GM11168 (cell line): ENCODE measurements at regions not wholly inside any gene's neighbourhood (a gene's known extent, or its start where the extent isn't known, plus 50 kb on each side); places are given as distances from the start of the nearest gene placed in this dataset.
"Not testable (repeated sequence)": the region's sequence is repeated elsewhere in the genome, so short reads cannot be mapped to it uniquely, and the experiment has no call there.

ENCODE experiments used
- in situ Hi-C: fragments of 300-500 bp; cut with MboI; formaldehyde crosslinking; loops from one replicate; pipeline ENCODE4 v1.12.0; 2022; ENCODE audit warnings: low sequenced_read_pairs; ENCODE audit not compliant: unreplicated experiment

DNA sequence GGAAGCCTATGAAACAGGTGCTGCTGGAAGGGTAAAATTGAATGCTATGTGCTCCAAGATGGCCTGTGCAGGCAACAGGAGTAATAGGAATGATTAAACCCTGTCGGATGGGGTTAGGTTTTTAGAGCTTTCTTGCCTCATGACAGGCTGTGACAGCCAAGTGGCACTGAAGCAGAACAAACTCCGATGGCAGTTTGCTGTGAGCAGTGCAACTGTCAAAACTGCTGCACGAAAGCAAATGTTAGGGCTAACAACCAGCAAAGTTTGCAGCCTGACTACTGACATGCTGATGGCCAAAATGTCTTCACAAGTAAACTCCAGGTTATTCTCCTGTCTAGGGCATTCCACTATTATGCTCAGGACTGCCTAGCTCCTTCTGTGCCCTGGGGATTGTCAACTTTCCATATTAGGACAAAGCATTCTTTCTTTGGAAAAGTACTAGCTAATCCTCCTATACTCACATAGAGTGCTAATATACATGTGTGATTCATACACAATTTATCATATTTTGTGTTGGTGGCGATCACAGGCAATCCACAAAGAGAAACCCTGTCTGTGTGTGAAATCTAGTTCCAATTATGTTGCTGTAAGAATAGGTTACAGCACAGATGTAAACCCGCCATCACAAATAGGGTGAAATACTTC, 486.6 kb upstream of the TENM3 start:
- in situ Hi-C loops: no loop called here

DNA sequence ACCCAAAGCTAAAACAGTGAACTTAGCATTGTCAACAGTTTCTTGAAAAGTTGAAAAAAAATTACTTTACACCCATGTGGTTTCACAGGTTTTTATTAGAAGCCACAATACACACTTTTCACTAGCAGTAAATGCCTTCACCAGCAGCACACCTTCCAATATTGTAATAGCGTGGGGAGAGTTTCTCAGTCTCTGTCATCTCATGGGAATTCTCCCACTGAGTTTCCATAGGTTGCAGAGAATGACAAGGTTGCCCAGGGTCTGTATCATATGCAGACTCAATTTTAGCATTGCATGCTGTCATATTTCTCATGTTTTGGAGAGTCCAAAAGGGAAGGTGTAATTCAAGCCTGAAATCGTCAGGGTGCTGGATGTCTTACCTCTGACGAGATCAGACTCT, 486.1 kb upstream of the TENM3 start:
- in situ Hi-C loops: no loop called here

DNA sequence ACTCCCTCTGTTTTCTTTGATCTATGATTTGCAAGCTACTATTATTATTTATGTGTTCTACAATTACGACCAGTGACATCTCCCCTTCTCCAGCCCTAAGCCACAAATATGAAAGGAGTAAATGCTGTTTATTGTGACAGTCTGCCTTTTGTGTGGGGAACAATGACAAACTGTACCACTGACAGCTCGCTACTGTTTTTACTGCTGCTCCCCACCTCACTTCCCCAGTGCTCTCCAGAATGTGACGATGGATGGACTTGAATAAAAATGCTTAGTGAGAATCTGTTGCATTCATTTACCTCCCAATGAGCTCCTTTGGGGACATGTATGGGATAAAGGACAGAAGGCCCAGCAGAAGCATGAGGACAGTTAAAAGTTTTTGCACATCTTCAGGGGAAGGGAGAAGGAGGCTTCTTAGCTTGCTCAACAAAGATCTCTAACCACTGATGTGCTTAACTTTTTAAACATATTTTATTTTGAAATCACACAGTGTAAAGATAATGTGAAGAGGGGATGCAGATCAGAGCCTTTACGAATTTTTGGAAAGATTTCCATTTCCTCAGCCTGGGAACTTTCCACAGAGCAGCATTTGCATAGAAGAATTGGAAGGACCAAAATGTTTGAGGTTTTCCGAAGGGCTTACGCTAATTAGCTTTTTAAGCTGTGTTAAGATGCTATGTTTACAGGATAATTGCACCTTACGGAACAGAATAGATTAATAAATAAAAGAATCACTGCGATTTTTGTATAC, 485.1 kb upstream of the TENM3 start:
- in situ Hi-C loops: no loop called here

DNA sequence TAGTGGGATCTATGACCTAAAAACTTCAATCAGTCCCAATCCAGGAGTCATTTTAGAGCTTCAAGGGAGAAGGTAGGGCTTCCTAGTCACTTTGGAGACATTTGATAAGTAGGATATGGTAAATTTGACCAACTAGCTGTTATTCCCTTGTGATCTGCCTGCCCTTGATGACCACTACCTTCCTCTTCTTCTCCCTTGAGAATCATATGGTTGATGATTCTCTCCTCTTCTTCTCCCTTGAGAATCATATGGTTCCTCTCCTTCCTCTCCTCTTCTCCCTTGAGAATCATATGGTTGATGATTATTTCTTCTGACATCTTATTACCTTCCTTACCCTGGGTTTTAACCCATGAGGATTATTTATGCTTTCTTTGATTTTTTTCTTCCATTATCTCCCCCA, 482.6 kb upstream of the TENM3 start:
- in situ Hi-C loops: no loop called here

DNA sequence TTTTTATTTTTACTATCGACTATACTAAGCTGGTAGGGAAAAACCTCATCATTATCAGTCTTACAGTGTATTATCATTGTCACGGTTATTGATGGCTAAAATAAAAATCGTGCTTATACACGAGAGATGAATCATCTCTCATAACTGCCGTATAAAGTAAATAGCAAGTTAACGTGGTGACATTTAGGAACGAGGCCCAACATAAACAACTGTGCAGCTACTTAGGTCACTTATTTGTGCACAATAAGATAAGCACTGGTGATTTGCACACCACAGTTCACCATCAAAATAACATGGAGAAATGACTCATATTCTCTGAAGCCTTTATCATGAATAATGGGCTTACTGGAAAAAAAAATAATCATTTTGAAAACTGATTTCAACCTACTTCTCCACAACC, 482.0 kb upstream of the TENM3 start:
- in situ Hi-C loops: no loop called here

DNA sequence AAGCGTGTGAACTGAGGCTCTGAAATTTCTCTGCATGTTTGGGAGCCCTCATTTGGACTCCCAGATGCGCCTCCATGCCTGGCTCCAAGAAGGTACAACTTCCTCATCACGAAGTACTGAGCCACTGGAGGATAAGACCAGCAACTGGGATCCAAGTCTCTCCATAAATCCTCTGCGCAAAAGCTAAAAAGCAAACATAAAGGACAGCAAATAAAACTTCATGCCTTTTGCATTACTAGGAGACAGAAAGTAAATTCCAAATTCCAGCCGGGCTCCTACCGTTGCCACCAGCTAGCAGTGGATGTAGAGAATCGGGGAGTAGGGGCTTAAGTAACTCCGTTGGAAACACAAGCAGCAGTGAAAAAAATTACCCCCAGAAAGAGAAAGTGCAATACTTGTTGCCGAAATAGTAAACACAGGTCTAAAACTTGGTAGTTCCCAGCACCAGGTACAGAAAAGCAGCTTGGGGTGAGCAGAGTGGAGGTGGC, 477.1 kb upstream of the TENM3 start:
- in situ Hi-C loops: no loop called here

DNA sequence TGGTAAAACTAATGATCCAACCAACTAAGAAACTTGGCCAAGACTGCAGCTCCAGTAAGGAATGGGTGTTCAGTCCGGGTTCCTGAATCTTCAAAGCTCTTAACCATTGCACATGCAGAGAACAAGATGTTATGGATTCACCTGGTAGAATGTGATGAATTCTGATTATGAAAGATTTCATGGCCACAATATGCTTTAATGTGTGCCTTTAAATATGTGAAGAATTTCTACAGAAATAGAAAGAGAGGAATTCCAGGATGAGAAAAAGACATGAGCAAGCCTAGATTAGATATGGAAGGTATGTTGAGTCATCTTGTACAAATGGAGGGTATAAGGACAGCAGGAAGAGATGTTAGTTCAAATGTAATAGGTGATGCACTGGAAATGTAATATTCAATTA, 472.2 kb upstream of the TENM3 start:
- in situ Hi-C loops: no loop called here

DNA sequence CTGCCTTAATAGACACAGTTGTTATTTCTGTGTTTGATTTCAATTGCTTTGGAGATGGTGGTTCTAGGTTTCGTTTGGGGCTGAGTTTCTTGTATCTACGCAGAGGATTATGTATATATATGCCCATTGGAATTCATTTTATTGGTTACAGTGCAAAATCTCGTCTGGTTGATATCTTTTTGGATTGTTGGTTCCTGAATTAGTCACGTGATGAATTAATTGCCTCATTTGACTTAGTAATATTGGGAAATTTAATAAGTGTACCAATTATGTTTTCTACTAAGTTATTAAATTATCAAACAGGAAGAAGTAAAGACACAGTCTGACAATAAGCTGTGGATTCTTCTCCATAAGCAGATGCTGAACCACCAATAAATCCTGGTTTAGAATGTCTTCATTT, 467.9 kb upstream of the TENM3 start:
- in situ Hi-C loops: no loop called here

DNA sequence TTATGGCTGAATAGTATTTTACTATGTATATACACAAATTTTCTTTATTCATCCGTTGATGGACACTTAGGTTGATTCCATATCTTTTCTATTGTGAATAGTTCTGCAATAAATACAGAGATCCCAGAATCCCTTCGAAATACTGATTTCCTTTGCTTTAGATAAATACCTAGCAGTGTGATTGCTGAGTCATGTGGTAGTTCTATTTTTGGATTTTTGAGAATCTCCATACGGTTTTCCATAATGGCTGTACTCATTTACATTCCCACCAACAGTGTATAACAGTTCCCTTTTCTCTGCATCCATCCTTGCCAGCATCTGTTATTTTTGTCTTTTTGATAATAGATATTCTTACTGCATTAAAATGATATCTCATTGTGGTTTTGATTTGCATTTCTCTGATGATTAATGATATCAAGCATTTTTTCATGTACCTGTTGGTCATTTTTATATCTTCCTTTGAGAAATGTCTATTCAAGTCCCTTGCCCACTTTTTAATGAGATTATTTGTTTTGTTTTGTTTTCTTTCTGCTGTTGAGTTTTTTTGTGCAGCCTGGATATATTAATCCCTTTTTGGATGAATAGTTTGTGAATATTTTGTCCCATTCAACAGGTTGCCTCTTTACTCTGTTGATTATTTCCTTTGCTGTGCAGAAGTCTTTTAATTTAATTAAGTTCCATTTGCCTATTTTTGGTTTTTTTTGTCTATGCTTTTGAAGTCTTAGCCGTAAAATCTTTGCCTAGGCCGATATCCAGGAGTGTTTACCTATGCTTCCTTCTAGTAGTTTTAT, 466.7 kb upstream of the TENM3 start:
- in situ Hi-C loops: no loop called here

DNA sequence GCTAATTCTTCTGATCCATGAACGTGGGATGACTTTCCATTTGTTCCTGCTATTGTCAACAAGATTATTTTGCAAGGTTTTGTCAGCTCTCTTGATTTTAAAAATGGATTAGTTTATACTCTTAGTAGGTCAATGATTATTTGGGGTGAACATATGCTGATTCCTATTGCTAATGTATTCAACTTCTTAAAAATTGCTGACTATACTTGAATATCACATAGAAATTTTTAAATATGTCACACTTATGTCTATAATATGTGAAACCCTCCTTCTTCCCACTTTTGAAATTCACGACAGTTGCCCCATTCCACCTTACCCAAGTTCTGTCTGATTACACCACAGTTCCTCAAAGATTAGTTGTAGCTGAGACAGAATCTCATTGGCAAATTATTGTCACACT, 465.7 kb upstream of the TENM3 start:
- in situ Hi-C loops: no loop called here

DNA sequence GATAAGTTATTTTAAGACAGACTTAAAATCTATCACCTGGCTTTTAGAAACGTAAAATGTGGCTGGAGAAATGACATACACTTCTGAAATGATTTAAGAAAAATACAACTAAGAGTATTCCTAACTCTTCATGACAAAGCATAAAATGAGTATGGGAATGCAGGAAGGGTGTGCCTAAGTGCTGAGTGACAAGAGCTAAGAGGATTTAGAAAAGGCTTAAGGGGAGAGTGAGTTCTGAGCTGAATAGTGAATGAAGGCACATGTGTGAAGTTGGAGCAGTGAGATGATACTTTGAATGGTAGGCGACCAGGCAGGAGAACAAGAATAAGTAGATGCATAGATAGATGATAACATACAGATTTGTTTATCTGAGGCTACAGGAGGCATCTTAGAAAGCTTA, 458.3 kb upstream of the TENM3 start:
- in situ Hi-C loops: no loop called here

DNA sequence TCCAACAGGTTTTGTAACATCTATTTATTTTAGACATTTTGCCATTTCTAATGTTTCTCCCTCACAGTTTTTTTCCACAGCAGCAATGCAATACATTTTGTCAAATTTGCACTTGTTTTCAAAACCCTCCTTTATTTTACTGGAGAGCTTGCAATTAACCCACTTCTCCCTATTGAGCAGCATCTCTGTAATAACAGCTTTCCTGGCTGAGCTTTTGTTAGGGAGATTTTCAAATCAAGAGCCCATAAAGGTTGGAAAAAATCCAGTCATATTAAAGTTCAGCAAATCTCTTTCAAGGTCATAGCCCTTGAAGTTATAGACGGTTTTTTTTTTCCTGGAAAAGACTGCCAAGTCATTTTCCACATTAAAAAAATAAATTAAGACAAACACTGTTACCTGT, 450.6 kb upstream of the TENM3 start:
- in situ Hi-C loops: no loop called here

DNA sequence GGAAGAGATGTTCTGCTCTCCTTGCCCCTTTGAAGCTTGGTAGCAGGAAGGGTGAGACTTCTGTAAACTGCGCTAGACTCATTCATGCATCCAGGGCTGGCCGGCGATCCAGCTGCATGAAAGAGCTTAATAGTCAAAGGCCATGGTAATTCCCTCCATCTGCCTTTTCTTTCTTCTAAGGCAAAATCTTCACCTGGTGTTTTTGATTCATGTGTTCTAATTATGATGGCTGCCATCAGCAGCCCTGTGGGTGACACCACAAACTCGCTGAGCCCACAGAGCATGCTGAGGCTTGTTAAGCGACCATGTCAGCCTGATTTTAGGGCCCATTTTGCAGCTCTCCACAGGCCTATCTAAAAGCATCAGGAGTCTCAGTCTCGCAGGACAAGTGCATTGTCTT, 450.1 kb upstream of the TENM3 start:
- in situ Hi-C loops: no loop called here

DNA sequence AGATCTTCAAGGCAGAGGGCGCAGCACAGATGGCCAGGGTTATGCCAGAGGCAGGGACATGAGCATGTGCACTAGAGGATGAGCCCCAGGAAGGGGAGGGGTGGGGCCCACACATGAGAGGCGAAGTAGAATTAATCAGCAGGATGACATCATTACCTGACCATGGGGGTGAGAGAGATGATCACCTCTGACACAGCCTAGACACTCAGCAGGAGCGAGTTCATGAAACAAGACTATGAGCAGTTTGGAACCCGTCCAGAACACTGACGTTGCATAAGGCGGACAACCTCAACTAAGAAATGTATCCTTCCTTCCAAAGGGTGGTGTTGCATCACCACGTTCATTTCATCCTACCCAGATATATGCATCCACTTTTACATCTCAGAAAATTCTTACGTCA, 446.7 kb upstream of the TENM3 start:
- in situ Hi-C loops: no loop called here

DNA sequence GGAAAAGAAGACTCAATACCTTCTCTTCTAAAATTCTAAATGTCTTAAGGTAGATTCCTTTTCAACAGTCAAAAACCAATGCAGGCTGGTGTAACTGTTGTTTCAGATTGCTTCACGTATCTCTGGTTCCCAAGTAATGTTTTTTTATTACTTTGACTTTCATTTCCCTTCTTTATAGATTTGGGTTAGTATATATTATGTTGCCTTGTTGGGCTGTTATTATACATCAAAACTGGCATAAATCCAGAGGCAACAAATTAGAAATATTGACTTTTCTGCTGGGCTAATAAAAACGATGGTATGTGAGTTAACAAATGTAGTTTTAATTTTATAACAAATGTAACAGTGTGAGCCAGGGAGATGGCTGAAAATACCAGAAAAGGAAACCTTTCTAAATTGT, 444.7 kb upstream of the TENM3 start:
- in situ Hi-C loops: no loop called here

DNA sequence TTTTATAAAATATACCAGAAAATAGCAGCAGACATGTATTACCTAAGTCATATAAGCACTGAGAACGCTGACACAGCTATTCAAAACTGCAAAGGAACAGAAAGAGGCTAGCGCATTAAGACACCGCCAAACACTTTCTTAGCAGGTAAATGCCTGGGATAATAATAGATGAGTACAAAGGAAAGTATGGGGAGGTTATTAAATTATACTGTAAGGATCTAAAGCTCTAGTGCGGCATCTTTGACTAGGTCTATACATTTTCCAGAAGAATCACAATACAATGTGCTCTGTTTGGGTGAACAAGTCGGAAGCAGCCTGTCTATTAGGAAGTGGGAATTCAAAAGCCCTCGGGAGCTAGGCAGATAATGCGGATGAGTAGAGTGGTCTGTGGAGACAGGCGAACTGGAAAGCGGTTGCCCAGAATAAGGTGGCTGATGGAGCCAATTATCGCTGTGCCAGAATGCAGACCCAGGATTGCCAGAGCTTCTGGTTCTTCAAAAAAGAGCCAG, 443.6 kb upstream of the TENM3 start:
- in situ Hi-C loops: no loop called here

DNA sequence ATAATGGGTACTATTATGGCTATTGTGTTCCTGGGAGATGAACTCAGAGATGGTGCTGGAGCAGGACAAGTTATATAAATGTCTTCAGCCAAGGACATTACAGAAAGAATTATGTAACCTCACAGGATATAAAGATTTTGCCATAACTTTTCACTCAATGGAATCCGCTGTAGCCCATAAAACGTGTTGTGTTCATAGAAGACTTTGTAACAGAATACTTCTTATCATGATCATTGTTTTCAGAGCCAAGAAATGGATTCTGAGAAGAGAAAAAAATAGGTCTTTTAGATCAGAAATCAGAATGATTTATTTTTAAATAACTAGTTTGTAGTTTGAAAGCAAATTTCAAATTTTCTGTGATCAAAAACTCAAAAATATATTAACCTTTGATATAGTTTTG, 441.0 kb upstream of the TENM3 start:
- in situ Hi-C loops: no loop called here

DNA sequence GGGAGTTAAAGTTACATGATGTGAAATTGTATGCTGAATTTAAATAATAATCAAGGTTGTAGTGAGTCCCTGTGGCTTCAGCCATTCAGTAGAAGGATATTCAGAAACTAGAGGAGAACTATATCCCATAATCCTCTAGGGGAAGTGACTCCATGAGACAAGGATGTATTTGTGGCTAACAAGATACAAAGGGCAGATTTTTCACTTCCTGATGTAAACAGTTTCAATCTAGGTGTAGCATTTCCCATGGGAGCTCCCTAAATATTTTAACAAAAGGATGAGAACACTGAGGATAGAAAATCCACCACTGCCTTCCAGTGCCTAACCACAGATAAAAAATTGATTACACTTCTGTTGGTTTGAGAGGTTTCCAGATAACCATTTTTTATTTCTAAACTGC, 435.4 kb upstream of the TENM3 start:
- in situ Hi-C loops: no loop called here

DNA sequence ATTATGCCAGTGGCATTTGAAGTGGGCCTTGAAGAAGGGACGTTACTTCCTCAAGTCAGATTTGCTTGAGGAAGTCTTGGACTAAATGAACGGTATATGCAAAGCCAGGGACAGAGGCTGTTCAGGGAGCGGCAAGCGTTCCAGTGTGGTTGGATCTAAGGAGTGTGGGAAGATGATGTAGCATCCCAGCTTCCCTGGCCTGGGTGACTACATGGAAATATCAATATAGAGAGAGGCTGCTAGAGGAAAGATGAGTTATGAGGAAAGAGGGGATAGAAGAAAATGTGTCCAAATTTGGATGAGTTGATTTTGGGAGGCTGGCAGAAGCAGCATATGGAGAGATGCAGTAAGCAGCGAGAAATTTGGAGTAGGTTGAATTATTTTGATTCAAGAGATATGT, 432.5 kb upstream of the TENM3 start:
- in situ Hi-C loops: no loop called here

DNA sequence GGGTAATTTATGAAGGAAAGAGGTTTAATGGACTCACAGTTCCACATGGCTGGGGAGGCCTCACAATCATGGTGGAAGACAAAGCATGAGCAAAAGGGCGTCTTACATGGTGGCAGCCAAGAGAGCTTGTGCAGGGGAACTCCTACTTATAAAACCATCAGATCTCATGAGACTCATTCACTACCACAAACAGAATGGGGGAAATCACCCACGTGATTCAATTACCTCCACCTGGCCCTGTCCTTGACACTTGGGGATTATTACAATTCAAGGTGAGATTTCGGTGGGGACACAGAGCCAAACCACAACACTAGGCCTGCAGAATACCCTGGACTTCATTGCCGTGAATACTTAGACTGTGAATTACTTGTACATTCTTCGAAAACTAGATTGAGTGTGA, 431.7 kb upstream of the TENM3 start:
- in situ Hi-C loops: not testable (repeated sequence)

DNA sequence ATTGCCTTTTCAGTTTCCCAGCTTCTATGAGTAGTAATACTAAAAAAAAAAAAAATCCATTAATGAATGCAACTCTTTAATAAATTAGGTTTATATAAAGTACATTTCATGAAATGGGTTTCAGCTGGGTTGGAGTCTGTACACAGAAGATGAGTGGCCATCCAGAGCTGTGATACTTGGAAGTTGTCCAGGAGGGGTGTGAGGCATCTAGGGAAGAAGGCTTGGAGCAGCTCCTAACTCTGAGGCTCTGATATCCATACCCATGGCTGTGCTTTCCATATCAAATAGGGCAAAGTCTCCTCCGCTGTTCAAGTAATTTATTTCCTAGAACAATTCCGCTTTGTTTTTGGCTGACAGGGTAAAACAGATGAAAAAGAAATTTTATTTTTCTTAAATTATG, 423.3 kb upstream of the TENM3 start:
- in situ Hi-C loops: no loop called here
